Vagina (tissue), 2 donors: ENCODE measurements at regions not wholly inside any gene's neighbourhood (a gene's known extent, or its start where the extent isn't known, plus 50 kb on each side); places are given as distances from the start of the nearest gene placed in this dataset.
"Not testable (repeated sequence)": the region's sequence is repeated elsewhere in the genome, so short reads cannot be mapped to it uniquely, and the experiment has no call there.

ENCODE experiments used
- DNase-seq, 2 donors: peaks; one replicate each; pipeline ENCODE4 v3.0.0-alpha.2; 2017; ENCODE audit errors: extremely low spot score in 2 of 2
- H3K27ac ChIP-seq: fragments of 200-600 bp; sonication (generic); one replicate; pipeline ENCODE4 v1.5.1; 2019
- H3K27me3 ChIP-seq: fragments of 200-600 bp; sonication (generic); one replicate; pipeline ENCODE4 v1.5.1; 2019
- H3K36me3 ChIP-seq, 2 donors: fragments of 200-600 bp; sonication (generic); one replicate each; pipeline ENCODE4 v1.5.1; 2017 to 2019
- H3K4me1 ChIP-seq: fragments of 200-600 bp; sonication (generic); one replicate; pipeline ENCODE4 v1.5.1; 2019
- H3K4me3 ChIP-seq, 2 donors: fragments of 200-600 bp; sonication (generic); 1 replicate in 1 of 2; 2 replicates in 1 of 2; pipeline ENCODE4 v1.5.1; 2016 to 2019
- H3K9me3 ChIP-seq: fragments of 200-600 bp; sonication (generic); one replicate; pipeline ENCODE4 v1.5.1; 2019
- POLR2A ChIP-seq, 2 donors: fragments of 450-650 bp; IDR thresholded peaks; one replicate each; pipeline ENCODE4 v1.6.1; 2017; ENCODE audit warnings: antibody characterized with exemption in 2 of 2, mild to moderate bottlenecking in 2 of 2, moderate library complexity in 2 of 2
- POLR2AphosphoS5 ChIP-seq, 2 donors: sonication (generic); formaldehyde crosslinking; IDR thresholded peaks; one replicate each; pipeline ENCODE4 v1.9.0; 2017; ENCODE audit warnings: antibody characterized with exemption in 2 of 2, mild to moderate bottlenecking in 2 of 2, low read depth in 1 of 2; ENCODE audit not compliant: insufficient read depth in 1 of 2
- intact Hi-C: fragments of 100-400 bp; cut with DNase I; formaldehyde crosslinking; loops from one replicate; pipeline ENCODE4 v1.15.1; 2023
- TF ChIP-seq, protein P1 (sequence below), 3 experiments: fragments of 450-650 bp in 2 of 3; fragments of 200-600 bp in 1 of 3; sonication (generic) in 1 of 3; IDR thresholded peaks; one replicate each; pipeline ENCODE4 v1.5.1; 2017 to 2019; ENCODE audit warnings: antibody characterized with exemption in 3 of 3, mild to moderate bottlenecking in 2 of 3, moderate library complexity in 2 of 3

DNA sequence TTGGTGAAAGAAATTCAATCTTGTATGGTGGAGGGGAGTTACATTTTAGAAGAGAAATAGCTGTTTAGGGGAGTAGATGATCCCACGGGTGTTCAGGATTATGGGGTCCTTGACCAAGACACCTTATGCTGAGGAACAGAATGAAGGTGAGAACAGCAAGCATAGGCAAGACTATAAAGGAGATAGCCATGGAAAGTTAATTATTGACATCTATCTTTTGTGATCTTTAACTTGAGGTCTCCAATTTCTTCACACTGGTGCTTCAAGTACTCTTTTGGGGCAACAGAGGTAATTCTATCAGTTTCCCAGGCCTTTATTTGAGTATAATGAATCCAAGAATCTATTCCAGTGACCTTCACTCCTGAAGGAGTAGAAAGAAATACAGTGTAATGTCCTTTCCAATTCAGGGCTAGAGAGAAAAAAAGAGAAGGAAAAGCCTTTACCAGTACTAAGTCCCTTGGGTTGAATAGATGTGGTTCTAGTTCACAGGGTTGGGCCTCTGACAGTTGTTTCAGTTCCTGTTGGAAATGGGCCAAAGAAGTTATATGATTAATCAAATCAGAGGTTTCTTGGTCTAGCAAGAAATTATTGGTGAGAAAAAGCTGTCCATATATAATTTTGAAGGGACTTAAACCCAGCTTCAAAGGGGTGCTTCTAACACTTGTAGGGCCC is 2104.1 kb upstream of the ACO1 start:
- DNase-seq, result no peak
- H3K4me3 ChIP-seq, result no peak overlapping the region
- no peaks in the 10 kb centered on the region for H3K36me3 ChIP-seq
- no peaks in the 10 kb centered on the region for H3K4me1 ChIP-seq
- TF ChIP-seq POLR2A (IDR thresholded peaks at IDR 0.05) (no peak), POLR2AphosphoS5 (IDR thresholded peaks at IDR 0.05; ENCODE audit: insufficient read depth in 1 of 2, low read depth in 1 of 2) (no peak)
- TF ChIP-seq, protein P1, sequence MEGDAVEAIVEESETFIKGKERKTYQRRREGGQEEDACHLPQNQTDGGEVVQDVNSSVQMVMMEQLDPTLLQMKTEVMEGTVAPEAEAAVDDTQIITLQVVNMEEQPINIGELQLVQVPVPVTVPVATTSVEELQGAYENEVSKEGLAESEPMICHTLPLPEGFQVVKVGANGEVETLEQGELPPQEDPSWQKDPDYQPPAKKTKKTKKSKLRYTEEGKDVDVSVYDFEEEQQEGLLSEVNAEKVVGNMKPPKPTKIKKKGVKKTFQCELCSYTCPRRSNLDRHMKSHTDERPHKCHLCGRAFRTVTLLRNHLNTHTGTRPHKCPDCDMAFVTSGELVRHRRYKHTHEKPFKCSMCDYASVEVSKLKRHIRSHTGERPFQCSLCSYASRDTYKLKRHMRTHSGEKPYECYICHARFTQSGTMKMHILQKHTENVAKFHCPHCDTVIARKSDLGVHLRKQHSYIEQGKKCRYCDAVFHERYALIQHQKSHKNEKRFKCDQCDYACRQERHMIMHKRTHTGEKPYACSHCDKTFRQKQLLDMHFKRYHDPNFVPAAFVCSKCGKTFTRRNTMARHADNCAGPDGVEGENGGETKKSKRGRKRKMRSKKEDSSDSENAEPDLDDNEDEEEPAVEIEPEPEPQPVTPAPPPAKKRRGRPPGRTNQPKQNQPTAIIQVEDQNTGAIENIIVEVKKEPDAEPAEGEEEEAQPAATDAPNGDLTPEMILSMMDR (IDR thresholded peaks at IDR 0.05), result no peak
- H3K9me3 ChIP-seq, result no peaks in the 10 kb centered on the region
- intact Hi-C loops, result no loop called here
- H3K27me3 ChIP-seq, result no peaks in the 10 kb centered on the region
- H3K27ac ChIP-seq, result no peak overlapping the region

DNA sequence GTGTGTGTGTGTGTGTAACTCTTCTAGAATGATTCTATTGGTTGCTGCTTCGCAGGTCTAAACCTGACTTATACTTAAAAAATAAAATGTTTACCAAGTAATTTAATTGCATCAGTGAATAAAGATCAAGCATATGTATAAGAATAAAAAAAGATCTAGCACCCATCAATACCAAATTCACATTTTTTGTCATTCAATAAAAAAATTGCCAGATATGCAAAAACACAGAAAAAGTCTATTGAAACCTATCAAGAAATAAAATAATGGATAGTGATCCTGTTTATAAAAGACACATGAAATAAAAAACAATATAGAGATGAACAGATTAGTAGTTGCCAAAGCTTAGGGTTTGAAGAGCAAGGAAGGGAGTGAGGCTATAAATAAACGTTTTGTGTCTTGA is 2095.0 kb upstream of the ACO1 start:
- TF ChIP-seq POLR2A (IDR thresholded peaks at IDR 0.05), result no peak
- TF ChIP-seq, protein P1 (IDR thresholded peaks at IDR 0.05), result no peak
- no peak for TF ChIP-seq POLR2AphosphoS5 (IDR thresholded peaks at IDR 0.05; ENCODE audit: insufficient read depth in 1 of 2, low read depth in 1 of 2)
- no peak overlapping the region for H3K27ac ChIP-seq
- no peak overlapping the region for H3K4me3 ChIP-seq
- intact Hi-C loops, result no loop called here
- H3K9me3 ChIP-seq, result no peaks in the 10 kb centered on the region
- H3K4me1 ChIP-seq, result no peaks in the 10 kb centered on the region
- DNase-seq, result no peak
- no peaks in the 10 kb centered on the region for H3K27me3 ChIP-seq
- no peaks in the 10 kb centered on the region for H3K36me3 ChIP-seq

DNA sequence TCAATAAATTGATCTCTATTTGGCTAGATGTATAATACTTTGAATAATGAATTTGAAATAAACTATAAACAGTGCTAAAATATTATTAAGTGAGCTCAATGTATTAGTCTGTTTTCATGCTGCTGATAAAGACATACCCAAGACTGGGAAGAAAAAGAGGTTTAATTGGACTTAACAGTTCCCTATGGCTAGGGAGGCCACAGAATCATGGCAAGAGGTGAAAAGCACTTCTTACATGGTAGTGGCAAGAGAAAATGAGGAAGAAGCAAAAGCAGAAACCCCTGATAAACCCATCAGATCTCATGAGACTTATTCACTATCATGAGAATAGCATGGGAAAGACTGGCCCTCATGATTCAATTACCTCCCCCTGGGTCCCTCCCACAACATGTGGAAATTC is 2092.4 kb upstream of the ACO1 start:
- H3K27me3 ChIP-seq, H3K36me3 ChIP-seq, H3K4me1 ChIP-seq, DNase-seq, H3K27ac ChIP-seq, H3K4me3 ChIP-seq, intact Hi-C loops, H3K9me3 ChIP-seq: not testable (repeated sequence)

DNA sequence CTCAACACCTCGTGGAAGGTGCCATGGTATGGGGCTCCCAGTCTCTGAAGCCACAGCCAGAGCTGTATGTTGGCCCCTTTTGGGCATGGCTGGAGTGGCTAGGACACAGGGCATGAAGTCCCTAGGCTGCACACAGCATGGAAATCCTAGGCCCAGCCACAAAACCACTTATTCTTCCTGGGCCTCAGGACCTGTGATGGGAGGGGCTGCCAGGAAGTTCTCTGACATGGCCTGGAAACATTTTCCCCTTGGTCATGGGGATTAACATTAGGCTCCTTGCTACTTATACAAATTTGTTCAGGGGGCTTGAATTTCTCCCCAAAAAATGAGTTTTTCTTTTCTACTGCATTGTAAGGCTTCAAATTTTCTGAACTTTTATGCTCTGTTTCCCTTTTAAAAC is 2091.2 kb upstream of the ACO1 start:
- intact Hi-C loops, result no loop called here
- Histone ChIP-seq H3K27ac (no peak overlapping the region), H3K36me3 (no peaks in the 10 kb centered on the region), H3K9me3 (no peaks in the 10 kb centered on the region), H3K4me3 (no peak overlapping the region), H3K4me1 (no peaks in the 10 kb centered on the region), H3K27me3 (no peaks in the 10 kb centered on the region)
- TF ChIP-seq, protein P1 (IDR thresholded peaks at IDR 0.05), result no peak
- TF ChIP-seq POLR2A (IDR thresholded peaks at IDR 0.05) (no peak), POLR2AphosphoS5 (IDR thresholded peaks at IDR 0.05; ENCODE audit: insufficient read depth in 1 of 2, low read depth in 1 of 2) (no peak)
- no peak for DNase-seq

DNA sequence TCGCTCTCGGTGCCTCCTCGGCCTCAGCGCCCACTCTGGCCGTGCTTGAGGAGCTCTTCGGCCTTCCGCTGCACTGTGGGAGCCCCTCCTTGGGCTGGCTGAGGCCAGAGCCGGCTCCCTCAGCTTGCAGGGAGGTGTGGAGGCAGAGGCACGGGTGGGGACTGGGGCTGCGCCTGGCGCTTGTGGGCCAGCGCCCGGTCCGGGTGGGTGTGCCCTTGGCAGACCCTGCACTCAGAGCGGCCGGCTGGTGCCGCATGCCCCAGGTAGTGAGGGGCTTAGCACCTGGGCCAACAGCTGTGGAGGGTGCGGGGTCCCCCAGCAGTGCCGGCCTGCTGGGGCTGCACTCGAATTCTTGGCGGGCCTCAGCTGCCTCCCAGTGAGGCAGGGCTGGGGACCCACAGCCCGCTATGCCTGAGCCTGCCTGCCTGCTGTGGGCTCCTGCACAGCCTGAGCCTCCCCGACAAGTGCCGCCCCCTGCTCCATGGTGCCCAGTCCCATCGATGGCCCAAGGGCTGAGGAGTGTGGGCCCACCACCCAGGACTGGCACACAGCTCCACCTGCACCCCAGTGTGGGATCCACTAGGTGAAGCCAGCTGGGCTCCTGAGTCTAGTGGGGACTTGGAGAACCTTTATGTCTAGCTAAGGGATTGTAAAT is 2085.2 kb upstream of the ACO1 start:
- no peaks in the 10 kb centered on the region for H3K4me1 ChIP-seq
- H3K36me3 ChIP-seq, result no peaks in the 10 kb centered on the region
- no peak overlapping the region for H3K4me3 ChIP-seq
- intact Hi-C loops, result no loop called here
- TF ChIP-seq POLR2AphosphoS5 (IDR thresholded peaks at IDR 0.05; ENCODE audit: insufficient read depth in 1 of 2, low read depth in 1 of 2), result no peak
- TF ChIP-seq, protein P1 (IDR thresholded peaks at IDR 0.05), result no peak
- TF ChIP-seq POLR2A (IDR thresholded peaks at IDR 0.05), result no peak
- no peaks in the 10 kb centered on the region for H3K27me3 ChIP-seq
- H3K9me3 ChIP-seq, result no peaks in the 10 kb centered on the region
- no peak overlapping the region for H3K27ac ChIP-seq
- DNase-seq, result no peak
